Endothelial cell of umbilical vein (primary cell): ENCODE measurements at regions not wholly inside any gene's neighbourhood (a gene's known extent, or its start where the extent isn't known, plus 50 kb on each side); places are given as distances from the start of the nearest gene placed in this dataset.
A peak's percentile ranks its signal among the peaks of the same experiment; 100 is the strongest.
"Not testable (repeated sequence)": the region's sequence is repeated elsewhere in the genome, so short reads cannot be mapped to it uniquely, and the experiment has no call there.

ENCODE experiments used
- BruUV-seq: library from RNA; stranded (reverse); fragments of 400-500 nt; replicated peaks from 2 replicates; lab custom pipeline; 2021; lab: Mats Ljungman, UMichigan
- CTCF ChIA-PET: fragments of 300-600, 350-600 bp; sonication (Branson Sonifier 250); formaldehyde crosslinking; loops from one replicate; lab custom pipeline; 2021; ENCODE audit warnings: antibody characterized with exemption, inconsistent platforms; lab: Charles Lee
- POLR2A ChIA-PET: fragments of 300-600, 350-600 bp; sonication (Branson Sonifier 250); formaldehyde crosslinking; loops from one replicate; lab custom pipeline; 2021; ENCODE audit warnings: antibody characterized with exemption, inconsistent platforms; lab: Charles Lee
- DNase-seq: peaks from one replicate; pipeline ENCODE4 v3.0.0-alpha.2; 2011; ENCODE audit warnings: low read depth, low spot score
- FAIRE-seq: peaks from 2 replicates; lab custom pipeline; 2011; peaks lifted over from hg19 to GRCh38; lab: Jason Lieb, UNC
- H2AFZ ChIP-seq: 2 replicates; pipeline ENCODE4 v1.6.0; 2012; ENCODE audit warnings: low read depth, low read length, control low read depth, inconsistent platforms
- H3K27ac ChIP-seq: 2 replicates; pipeline ENCODE4 v1.5.1; 2011; ENCODE audit warnings: low read depth, mild to moderate bottlenecking, control low read depth, low read length, moderate library complexity; ENCODE audit not compliant: insufficient read depth
- H3K27me3 ChIP-seq, 2 experiments: 2 replicates each; pipeline versions ENCODE4 v1.6.0 to v1.6.1; 2011; ENCODE audit warnings: low read length in 2 of 2, mixed read lengths in 1 of 2; ENCODE audit not compliant: control insufficient read depth in 2 of 2, insufficient read depth in 2 of 2
- H3K36me3 ChIP-seq, 2 experiments: 2 replicates in 1 of 2; 3 replicates in 1 of 2; pipeline ENCODE4 v1.5.1; 2011; ENCODE audit warnings: low read length in 2 of 2, mild to moderate bottlenecking in 1 of 2, moderate library complexity in 1 of 2; ENCODE audit not compliant: control insufficient read depth in 2 of 2, insufficient read depth in 2 of 2; ENCODE audit errors: extremely low read depth in 1 of 2
- H3K4me1 ChIP-seq: 3 replicates; pipeline ENCODE4 v1.5.1; 2011; ENCODE audit warnings: mild to moderate bottlenecking, low read length; ENCODE audit not compliant: control insufficient read depth, insufficient read depth; ENCODE audit errors: extremely low read depth
- H3K4me2 ChIP-seq: 2 replicates; pipeline ENCODE4 v1.6.1; 2011; ENCODE audit warnings: low read length, control low read depth, mixed read lengths; ENCODE audit not compliant: insufficient read depth
- H3K4me3 ChIP-seq, 3 experiments: fragments of 200-600 bp in 1 of 3; sonication (generic), shearing (Covaris generic) in 1 of 3; replicated peaks in 1 of 3; 2 replicates each; pipeline ENCODE4 v1.5.1; 2011 to 2016; ENCODE audit warnings: control low read depth in 3 of 3, low read length in 3 of 3, mild to moderate bottlenecking in 2 of 3, inconsistent platforms in 1 of 3, low read depth in 1 of 3, moderate library complexity in 1 of 3; ENCODE audit not compliant: insufficient read depth in 1 of 3
- H3K79me2 ChIP-seq: 2 replicates; pipeline ENCODE4 v1.6.0; 2012; ENCODE audit warnings: low read length, inconsistent platforms; ENCODE audit not compliant: control insufficient read depth, insufficient read depth
- H3K9ac ChIP-seq: replicated peaks from 2 replicates; pipeline ENCODE3; 2011; ENCODE audit warnings: low read length, control low read depth; ENCODE audit not compliant: insufficient read depth; ENCODE audit errors: extremely low read depth
- H3K9me1 ChIP-seq: replicated peaks from 3 replicates; pipeline ENCODE4 v1.6.0; 2011; ENCODE audit warnings: mild to moderate bottlenecking, low read length; ENCODE audit not compliant: control insufficient read depth, insufficient read depth; ENCODE audit errors: extremely low read depth
- H3K9me3 ChIP-seq: replicated peaks from 2 replicates; pipeline ENCODE4 v1.5.1; 2012; ENCODE audit warnings: low read length, inconsistent platforms; ENCODE audit not compliant: control insufficient read depth, insufficient read depth
- H4K20me1 ChIP-seq: replicated peaks from 2 replicates; pipeline ENCODE3; 2011; ENCODE audit warnings: mild to moderate bottlenecking, low read length; ENCODE audit not compliant: control insufficient read depth, insufficient read depth; ENCODE audit errors: extremely low read depth
- EZH2 ChIP-seq: IDR thresholded peaks from 2 replicates; pipeline ENCODE4 v1.6.1; 2012; ENCODE audit warnings: borderline replicate concordance, low read depth, mild to moderate bottlenecking, moderate library complexity, low read length, inconsistent platforms; ENCODE audit not compliant: severe bottlenecking
- FOS ChIP-seq: IDR thresholded peaks from 2 replicates; pipeline ENCODE4 v1.6.1; 2011; ENCODE audit warnings: mild to moderate bottlenecking, low read length, moderate library complexity, borderline replicate concordance; ENCODE audit not compliant: insufficient read depth
- GATA2 ChIP-seq: IDR thresholded peaks from 2 replicates; pipeline ENCODE4 v1.7.0; 2011; ENCODE audit warnings: low read depth, mild to moderate bottlenecking, moderate library complexity, mixed read lengths, low read length; ENCODE audit not compliant: insufficient read length, insufficient read depth
- JUN ChIP-seq: IDR thresholded peaks from 2 replicates; pipeline ENCODE4 v1.6.1; 2011; ENCODE audit warnings: borderline replicate concordance, low read depth; ENCODE audit not compliant: insufficient read length, insufficient read depth
- MYC ChIP-seq: IDR thresholded peaks from one replicate; pipeline ENCODE4 v1.6.1; 2011; ENCODE audit warnings: mild to moderate bottlenecking, low read depth, low read length
- POLR2A ChIP-seq: IDR thresholded peaks from 2 replicates; pipeline ENCODE4 v1.6.1; 2012; ENCODE audit warnings: low read depth, mild to moderate bottlenecking, control low read depth, low read length
- POLR2AphosphoS5 ChIP-seq: IDR thresholded peaks from 2 replicates; pipeline ENCODE4 v1.6.1; 2012; ENCODE audit warnings: low read depth, mild to moderate bottlenecking, control low read depth, low read length, moderate library complexity; ENCODE audit not compliant: insufficient read depth
- dilution Hi-C: fragments of 300-500 bp; cut with MboI; formaldehyde crosslinking; loops from one replicate; pipeline ENCODE4 v1.15.0; 2019; ENCODE audit warnings: low sequenced_read_pairs; ENCODE audit not compliant: extremely low pct_ligation_motif_present
- intact Hi-C: fragments of 100-400 bp; cut with micrococcal nuclease; formaldehyde crosslinking; loops from one replicate; pipeline ENCODE4 v1.10.0; 2022
- TF ChIP-seq, protein P1 (sequence below), 2 donors: IDR thresholded peaks; 1 replicate in 1 of 2; 2 replicates in 1 of 2; pipeline ENCODE4 v1.5.1; 2011; ENCODE audit warnings: low read length in 2 of 2, mild to moderate bottlenecking in 2 of 2, moderate library complexity in 2 of 2, control low read depth in 1 of 2, inconsistent platforms in 1 of 2, low read depth in 1 of 2; ENCODE audit not compliant: insufficient read depth in 1 of 2; ENCODE audit errors: extremely low read depth in 1 of 2
- TF ChIP-seq, protein P2 (sequence below): IDR thresholded peaks from 2 replicates; pipeline ENCODE4 v1.6.1; 2011; ENCODE audit not compliant: insufficient read depth, insufficient read length

DNA sequence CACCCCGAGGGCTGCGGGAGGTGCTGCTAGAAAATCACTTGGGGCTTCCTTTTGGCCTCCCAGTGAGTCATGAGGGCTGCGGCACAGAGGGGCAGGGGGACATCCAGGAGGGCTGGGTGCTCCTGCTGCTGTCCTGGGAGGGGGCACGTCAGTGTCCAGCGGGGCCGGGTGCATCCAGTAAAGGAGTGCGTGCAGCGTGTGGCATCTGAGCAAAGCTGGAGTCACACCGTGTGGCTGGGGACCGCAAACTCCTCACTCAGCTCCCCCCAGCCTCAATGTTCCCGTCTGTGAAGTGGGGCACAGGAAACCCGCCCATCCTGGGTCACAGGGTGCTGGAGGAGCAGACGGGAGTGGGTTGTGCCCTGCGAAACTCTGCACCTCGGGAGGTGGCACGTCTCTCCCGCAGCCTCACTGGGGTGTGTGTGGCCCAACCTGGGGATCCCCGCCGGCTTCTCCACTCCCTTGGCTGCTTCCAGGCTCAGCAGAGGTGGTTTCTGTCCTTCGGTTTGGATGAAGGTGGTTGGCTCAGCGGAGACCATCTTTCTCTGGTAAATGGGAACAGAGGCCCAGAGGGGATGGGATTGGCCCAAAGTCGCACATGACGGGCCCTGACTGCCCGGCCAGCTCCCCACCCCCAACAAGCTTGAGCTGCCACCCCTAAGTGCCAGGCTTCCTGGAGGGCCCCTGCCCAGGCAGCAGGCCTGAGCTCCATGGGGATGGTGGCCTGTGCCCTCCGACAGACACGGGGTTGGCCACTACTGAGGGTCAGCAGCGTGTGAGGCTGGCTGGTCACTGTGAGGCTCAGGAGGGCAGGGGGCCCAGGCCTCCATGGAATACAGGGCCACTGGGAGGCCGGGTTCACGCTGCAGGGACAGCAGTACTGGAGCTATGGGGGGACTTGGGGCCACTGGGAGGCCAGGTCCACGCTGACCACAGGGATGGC is 114.9 kb downstream of the NPIPB11 start:
- H3K79me2 ChIP-seq, H3K4me2 ChIP-seq, CTCF ChIA-PET, intact Hi-C loops, dilution Hi-C loops, H3K9me1 ChIP-seq, DNase-seq, H3K9me3 ChIP-seq, H3K27me3 ChIP-seq, POLR2A ChIA-PET, H4K20me1 ChIP-seq, FAIRE-seq, H3K4me3 ChIP-seq, H3K36me3 ChIP-seq, H2AFZ ChIP-seq: not testable (repeated sequence)
- peak overlapping the region; percentile 60 for H3K27ac ChIP-seq
- H3K4me1 ChIP-seq: peaks cover 11% of the 10 kb centered on the region
- BruUV-seq: TSS peak; percentile 74
- peak overlapping the region; percentile 33 for H3K9ac ChIP-seq

DNA sequence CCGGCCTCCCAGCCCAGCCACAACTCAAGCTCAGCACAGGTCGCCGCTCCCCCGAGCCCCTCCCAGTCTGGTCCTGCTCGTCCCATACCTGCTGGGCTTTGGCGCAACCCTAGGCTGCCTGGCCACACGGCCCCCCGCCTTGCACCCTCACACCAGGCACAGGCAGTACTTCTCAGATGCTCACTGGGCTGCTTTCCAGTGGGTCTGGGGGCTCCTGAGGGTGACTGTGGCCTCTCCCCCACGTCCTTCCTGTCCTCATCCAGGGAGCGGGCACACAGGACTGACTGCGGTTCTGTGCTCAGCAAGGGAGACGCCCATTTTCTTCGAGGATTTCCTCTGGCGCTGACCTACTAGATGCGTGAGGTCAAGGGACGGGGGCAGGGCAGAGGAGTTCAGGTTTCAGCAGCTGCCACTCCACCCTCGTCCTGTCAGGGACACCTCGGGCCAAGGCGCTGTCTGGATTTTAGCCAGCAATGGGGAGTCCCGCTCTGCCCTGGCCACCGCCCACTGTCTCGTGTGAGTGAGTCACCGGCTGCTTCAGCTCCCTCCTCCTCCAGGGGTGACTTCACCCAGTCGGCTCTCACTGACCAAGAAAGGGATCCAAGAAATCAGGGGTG is 115.8 kb downstream of the NPIPB11 start:
- FAIRE-seq (peak; percentile 100), DNase-seq (peak; percentile 95)
- intact Hi-C loops (no loop called here), dilution Hi-C loops (no loop called here)
- Histone ChIP-seq H3K27ac (peak overlapping the region; percentile 60), H3K4me2 (peak overlapping the region; percentile 20), H3K4me1 (peaks cover 11% of the 10 kb centered on the region), H3K27me3 (no peaks in the 10 kb centered on the region), H3K4me3 (no peak overlapping the region), H3K79me2 (no peaks in the 10 kb centered on the region), H2AFZ (peak overlapping the region; percentile 9), H3K9ac (no peak overlapping the region), H3K36me3 (no peaks in the 10 kb centered on the region), H4K20me1 (no peaks in the 10 kb centered on the region), H3K9me1 (no peaks in the 10 kb centered on the region), H3K9me3 (no peaks in the 10 kb centered on the region)
- no peak for TF ChIP-seq GATA2
- TF ChIP-seq, protein P1, sequence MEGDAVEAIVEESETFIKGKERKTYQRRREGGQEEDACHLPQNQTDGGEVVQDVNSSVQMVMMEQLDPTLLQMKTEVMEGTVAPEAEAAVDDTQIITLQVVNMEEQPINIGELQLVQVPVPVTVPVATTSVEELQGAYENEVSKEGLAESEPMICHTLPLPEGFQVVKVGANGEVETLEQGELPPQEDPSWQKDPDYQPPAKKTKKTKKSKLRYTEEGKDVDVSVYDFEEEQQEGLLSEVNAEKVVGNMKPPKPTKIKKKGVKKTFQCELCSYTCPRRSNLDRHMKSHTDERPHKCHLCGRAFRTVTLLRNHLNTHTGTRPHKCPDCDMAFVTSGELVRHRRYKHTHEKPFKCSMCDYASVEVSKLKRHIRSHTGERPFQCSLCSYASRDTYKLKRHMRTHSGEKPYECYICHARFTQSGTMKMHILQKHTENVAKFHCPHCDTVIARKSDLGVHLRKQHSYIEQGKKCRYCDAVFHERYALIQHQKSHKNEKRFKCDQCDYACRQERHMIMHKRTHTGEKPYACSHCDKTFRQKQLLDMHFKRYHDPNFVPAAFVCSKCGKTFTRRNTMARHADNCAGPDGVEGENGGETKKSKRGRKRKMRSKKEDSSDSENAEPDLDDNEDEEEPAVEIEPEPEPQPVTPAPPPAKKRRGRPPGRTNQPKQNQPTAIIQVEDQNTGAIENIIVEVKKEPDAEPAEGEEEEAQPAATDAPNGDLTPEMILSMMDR (IDR thresholded peaks at IDR 0.05; ENCODE audit: extremely low read depth in 1 of 2, insufficient read depth in 1 of 2, low read depth in 1 of 2, low read length in 2 of 2): no peak
- peak; percentile 71 for TF ChIP-seq JUN
- TF ChIP-seq, protein P2, sequence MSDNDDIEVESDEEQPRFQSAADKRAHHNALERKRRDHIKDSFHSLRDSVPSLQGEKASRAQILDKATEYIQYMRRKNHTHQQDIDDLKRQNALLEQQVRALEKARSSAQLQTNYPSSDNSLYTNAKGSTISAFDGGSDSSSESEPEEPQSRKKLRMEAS: peak; percentile 18
- peak; percentile 69 for TF ChIP-seq POLR2AphosphoS5
- peak; percentile 56 for TF ChIP-seq FOS
- no peak for TF ChIP-seq EZH2
- no peak for TF ChIP-seq MYC
- TF ChIP-seq POLR2A: no peak
- no TSS peak for BruUV-seq
- ChIA-PET CTCF (no interaction called here), POLR2A (no interaction called here)
